GM18511 (cell line): ENCODE measurements at regions not wholly inside any gene's neighbourhood (a gene's known extent, or its start where the extent isn't known, plus 50 kb on each side); places are given as distances from the start of the nearest gene placed in this dataset.

Source experiments
- ATAC-seq: cut with Tn5 transposase; IDR thresholded peaks from one replicate; pipeline ENCODE4 v1.9.1; 2021; ENCODE audit warnings: mild to moderate bottlenecking, moderate library complexity; ENCODE audit not compliant: unreplicated experiment

GRCh38 chr6:155747491-155747890 lies 291.9 kb upstream of the NOX3 start:
- no peak for ATAC-seq

GRCh38 chr6:155740781-155741399 lies 285.3 kb upstream of the NOX3 start:
- ATAC-seq, result no peak

GRCh38 chr6:155738602-155739105 lies 283.0 kb upstream of the NOX3 start:
- no peak for ATAC-seq

GRCh38 chr6:155717374-155717773 lies 261.7 kb upstream of the NOX3 start:
- ATAC-seq, result no peak

GRCh38 chr6:155710704-155711103 lies 255.1 kb upstream of the NOX3 start:
- ATAC-seq, result no peak

GRCh38 chr6:155709262-155709661 lies 253.6 kb upstream of the NOX3 start:
- ATAC-seq, result no peak

- ATAC-seq, result no peak
Measured at GRCh38 chr6:155708100-155708499, 252.5 kb upstream of the NOX3 start.

- ATAC-seq, result no peak
Measured at GRCh38 chr6:155706806-155707205, 251.2 kb upstream of the NOX3 start.

- no peak for ATAC-seq
Measured at GRCh38 chr6:155706341-155706740, 250.7 kb upstream of the NOX3 start.

- ATAC-seq, result no peak
Measured at GRCh38 chr6:155701342-155701741, 245.7 kb upstream of the NOX3 start.

GRCh38 chr6:155695495-155695894 lies 239.9 kb upstream of the NOX3 start:
- no peak for ATAC-seq

- no peak for ATAC-seq
Measured at GRCh38 chr6:155694419-155694790, 238.8 kb upstream of the NOX3 start.

- no peak for ATAC-seq
Measured at GRCh38 chr6:155693573-155694418, 238.2 kb upstream of the NOX3 start.

- no peak for ATAC-seq
Measured at GRCh38 chr6:155690820-155691219, 235.2 kb upstream of the NOX3 start.

GRCh38 chr6:155687645-155688044 lies 232.0 kb upstream of the NOX3 start:
- ATAC-seq, result no peak

GRCh38 chr6:155684416-155685196 lies 229.0 kb upstream of the NOX3 start:
- no peak for ATAC-seq

- no peak for ATAC-seq
Measured at GRCh38 chr6:155678361-155678760, 222.7 kb upstream of the NOX3 start.

GRCh38 chr6:155676346-155676745 lies 220.7 kb upstream of the NOX3 start:
- no peak for ATAC-seq

GRCh38 chr6:155670655-155671054 lies 215.0 kb upstream of the NOX3 start:
- ATAC-seq, result no peak

- ATAC-seq, result no peak
Measured at GRCh38 chr6:155660251-155660977, 204.8 kb upstream of the NOX3 start.

GRCh38 chr6:155656024-155656423 lies 200.4 kb upstream of the NOX3 start:
- no peak for ATAC-seq
